Parathyroid adenoma (tissue), 2 donors: ENCODE measurements at regions not wholly inside any gene's neighbourhood (a gene's known extent, or its start where the extent isn't known, plus 50 kb on each side); places are given as distances from the start of the nearest gene placed in this dataset.

Experiments
- H2AFZ ChIP-seq: fragments of 300-600 bp; sonication (generic); one replicate; pipeline ENCODE4 v1.7.0; 2017; ENCODE audit warnings: antibody characterized with exemption, mild to moderate bottlenecking
- H3K27ac ChIP-seq: fragments of 300-600 bp; sonication (generic); one replicate; pipeline ENCODE4 v1.7.0; 2017
- H3K27me3 ChIP-seq: fragments of 300-600 bp; sonication (generic); one replicate; pipeline ENCODE4 v1.7.0; 2017; ENCODE audit warnings: low read length; ENCODE audit not compliant: control insufficient read depth, insufficient read depth
- H3K36me3 ChIP-seq: fragments of 300-600 bp; sonication (generic); one replicate; pipeline ENCODE4 v1.7.0; 2017; ENCODE audit warnings: low read length; ENCODE audit not compliant: control insufficient read depth, insufficient read depth
- H3K4me1 ChIP-seq: fragments of 300-600 bp; sonication (generic); one replicate; pipeline ENCODE4 v1.7.0; 2017; ENCODE audit warnings: control low read depth
- H3K4me2 ChIP-seq: fragments of 300-600 bp; sonication (generic); one replicate; pipeline ENCODE4 v1.7.0; 2017; ENCODE audit warnings: low read length
- H3K4me3 ChIP-seq: fragments of 300-600 bp; sonication (generic); one replicate; pipeline ENCODE4 v1.7.0; 2017; ENCODE audit warnings: low read depth, low read length
- H3K79me2 ChIP-seq: fragments of 300-600 bp; sonication (generic); one replicate; pipeline ENCODE4 v1.7.0; 2017; ENCODE audit warnings: control low read depth
- H3K9ac ChIP-seq: fragments of 300-600 bp; sonication (generic); one replicate; pipeline ENCODE4 v1.7.0; 2017; ENCODE audit warnings: mild to moderate bottlenecking
- H3K9me3 ChIP-seq: fragments of 300-600 bp; sonication (generic); one replicate; pipeline ENCODE4 v1.7.0; 2017; ENCODE audit warnings: low read length; ENCODE audit not compliant: control insufficient read depth
- TF ChIP-seq, protein P1 (sequence below): fragments of 300-600 bp; sonication (generic); IDR thresholded peaks from one replicate; pipeline ENCODE4 v1.7.0; 2017; ENCODE audit warnings: antibody characterized with exemption, mild to moderate bottlenecking
- donor health status: primary hyperparathyroidism.

DNA sequence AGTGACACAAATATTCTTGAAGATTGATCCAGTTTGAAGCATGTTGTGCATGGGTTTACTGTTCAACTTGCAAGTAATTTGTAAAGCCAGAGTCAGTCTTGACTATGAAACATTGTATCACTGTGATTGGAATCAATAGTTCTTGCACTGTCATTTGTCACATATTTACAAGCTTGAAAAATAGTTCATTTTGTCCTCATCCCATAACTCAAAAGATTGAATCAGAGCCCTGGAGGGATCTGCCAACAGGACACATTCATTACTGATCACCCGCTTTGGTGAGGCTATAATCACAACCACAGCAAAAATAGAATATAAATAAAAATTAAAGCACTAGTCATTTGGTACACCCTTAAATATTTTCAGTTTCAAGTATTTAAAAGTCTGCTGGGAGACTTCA lies 368.9 kb downstream of the WDR72 start:
- no peaks in the 10 kb centered on the region for H3K9me3 ChIP-seq
- no peaks in the 10 kb centered on the region for H3K4me1 ChIP-seq
- no peaks in the 10 kb centered on the region for H3K27me3 ChIP-seq
- H3K4me2 ChIP-seq = no peak overlapping the region
- no peaks in the 10 kb centered on the region for H3K79me2 ChIP-seq
- no peak overlapping the region for H2AFZ ChIP-seq
- no peak overlapping the region for H3K27ac ChIP-seq
- TF ChIP-seq, protein P1, sequence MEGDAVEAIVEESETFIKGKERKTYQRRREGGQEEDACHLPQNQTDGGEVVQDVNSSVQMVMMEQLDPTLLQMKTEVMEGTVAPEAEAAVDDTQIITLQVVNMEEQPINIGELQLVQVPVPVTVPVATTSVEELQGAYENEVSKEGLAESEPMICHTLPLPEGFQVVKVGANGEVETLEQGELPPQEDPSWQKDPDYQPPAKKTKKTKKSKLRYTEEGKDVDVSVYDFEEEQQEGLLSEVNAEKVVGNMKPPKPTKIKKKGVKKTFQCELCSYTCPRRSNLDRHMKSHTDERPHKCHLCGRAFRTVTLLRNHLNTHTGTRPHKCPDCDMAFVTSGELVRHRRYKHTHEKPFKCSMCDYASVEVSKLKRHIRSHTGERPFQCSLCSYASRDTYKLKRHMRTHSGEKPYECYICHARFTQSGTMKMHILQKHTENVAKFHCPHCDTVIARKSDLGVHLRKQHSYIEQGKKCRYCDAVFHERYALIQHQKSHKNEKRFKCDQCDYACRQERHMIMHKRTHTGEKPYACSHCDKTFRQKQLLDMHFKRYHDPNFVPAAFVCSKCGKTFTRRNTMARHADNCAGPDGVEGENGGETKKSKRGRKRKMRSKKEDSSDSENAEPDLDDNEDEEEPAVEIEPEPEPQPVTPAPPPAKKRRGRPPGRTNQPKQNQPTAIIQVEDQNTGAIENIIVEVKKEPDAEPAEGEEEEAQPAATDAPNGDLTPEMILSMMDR = no peak
- H3K36me3 ChIP-seq = no peaks in the 10 kb centered on the region
- no peak overlapping the region for H3K4me3 ChIP-seq
- H3K9ac ChIP-seq = no peak overlapping the region

DNA sequence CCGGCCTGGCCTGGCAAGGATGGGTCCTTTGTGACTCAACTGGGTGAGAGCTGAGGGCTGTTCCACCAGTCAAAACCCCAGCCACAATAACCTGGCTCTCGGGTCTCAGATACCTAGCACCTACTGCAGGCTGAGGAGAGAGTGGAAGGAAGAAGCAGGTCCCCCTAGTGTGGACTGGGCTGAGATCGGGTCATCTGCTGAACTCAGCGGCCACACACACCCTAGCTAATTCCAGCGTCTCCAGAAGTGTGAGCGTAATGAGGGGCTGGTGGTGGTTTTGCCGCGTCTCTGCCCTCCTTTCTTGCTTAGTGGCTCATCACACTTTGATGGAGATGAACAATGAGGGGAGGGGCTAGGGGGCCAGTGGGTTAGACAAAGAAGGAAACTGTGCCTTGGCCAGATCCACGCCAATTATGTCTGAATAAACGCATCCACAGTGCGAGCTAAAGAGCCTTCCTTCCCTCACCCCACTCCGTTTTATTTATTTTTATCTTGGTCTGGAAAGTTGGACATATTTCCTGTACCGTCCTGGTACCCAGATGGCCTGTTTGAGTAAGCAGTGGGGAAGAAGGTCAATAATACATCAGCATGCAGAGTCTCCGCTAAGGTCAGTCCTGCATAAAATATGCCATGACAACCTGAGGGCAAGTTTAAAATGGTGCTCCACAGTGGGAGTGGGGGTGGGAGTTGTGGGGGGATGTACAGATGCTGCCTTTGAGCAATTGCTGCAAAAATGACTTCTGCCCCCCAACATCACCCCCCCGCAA lies 370.0 kb downstream of the WDR72 start:
- Histone ChIP-seq H3K36me3 (no peaks in the 10 kb centered on the region), H3K4me1 (no peaks in the 10 kb centered on the region), H3K4me2 (no peak overlapping the region), H3K9me3 (no peaks in the 10 kb centered on the region), H3K9ac (no peak overlapping the region), H2AFZ (no peak overlapping the region), H3K79me2 (no peaks in the 10 kb centered on the region), H3K27me3 (no peaks in the 10 kb centered on the region), H3K27ac (no peak overlapping the region), H3K4me3 (no peak overlapping the region)
- TF ChIP-seq, protein P1 = no peak

DNA sequence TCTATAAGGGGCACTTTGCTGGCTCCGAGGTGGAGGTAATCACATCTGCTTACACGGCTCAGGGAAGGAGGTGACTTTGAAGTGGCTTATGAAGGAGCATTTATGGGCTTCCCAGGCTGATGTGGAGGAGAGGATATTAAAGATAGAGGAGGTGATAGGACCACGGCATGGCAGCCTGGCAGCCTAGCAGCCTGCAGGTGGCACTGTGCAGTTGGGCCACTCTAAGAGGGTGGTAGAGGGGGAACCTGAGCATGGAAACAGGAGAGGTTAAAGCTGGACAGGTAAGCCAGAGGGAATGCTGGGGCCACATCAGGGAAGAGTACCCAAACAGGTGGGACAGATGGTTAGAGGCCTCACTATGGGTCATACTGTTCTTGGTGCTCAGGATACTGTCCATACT lies 375.0 kb downstream of the WDR72 start:
- no peaks in the 10 kb centered on the region for H3K27me3 ChIP-seq
- no peak overlapping the region for H3K4me3 ChIP-seq
- H3K9me3 ChIP-seq = no peaks in the 10 kb centered on the region
- H3K4me1 ChIP-seq = no peaks in the 10 kb centered on the region
- no peaks in the 10 kb centered on the region for H3K79me2 ChIP-seq
- no peak overlapping the region for H3K9ac ChIP-seq
- no peak overlapping the region for H3K4me2 ChIP-seq
- H3K27ac ChIP-seq = no peak overlapping the region
- no peak overlapping the region for H2AFZ ChIP-seq
- TF ChIP-seq, protein P1 = no peak
- no peaks in the 10 kb centered on the region for H3K36me3 ChIP-seq

DNA sequence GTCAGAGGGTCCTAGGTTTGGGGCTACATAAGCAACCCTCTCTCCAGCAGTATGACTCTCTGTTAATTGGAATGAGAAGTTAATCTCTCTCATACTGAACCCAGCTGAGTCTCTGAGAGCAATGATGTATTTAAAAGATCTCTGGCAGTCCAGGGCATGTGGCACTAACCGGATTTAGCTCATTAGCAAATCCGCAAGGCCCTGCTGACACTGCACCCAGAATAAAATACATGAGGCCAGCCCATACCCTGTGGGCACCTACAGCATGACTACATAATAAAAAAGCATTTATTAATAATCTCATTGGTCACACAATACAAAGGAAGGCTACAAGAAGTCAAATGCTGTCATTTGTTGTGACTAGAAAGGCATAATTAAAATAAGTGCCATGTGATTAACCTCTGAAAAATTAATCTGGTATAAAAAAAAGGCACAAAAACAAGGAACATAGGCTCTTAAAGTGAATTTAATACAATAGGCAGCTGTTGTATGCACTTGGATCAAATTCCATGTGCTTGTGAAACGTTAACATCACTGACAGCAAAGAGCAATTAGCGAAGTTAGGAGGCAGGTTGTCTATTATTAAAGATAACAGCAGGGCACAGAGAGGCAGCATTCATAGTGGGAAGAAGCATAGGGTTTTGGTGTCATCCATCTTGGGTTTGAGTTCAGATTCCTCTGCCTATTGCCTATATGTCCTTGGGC lies 381.2 kb downstream of the WDR72 start:
- TF ChIP-seq, protein P1 = no peak

More for the DNA sequence above, 381.2 kb downstream of the WDR72 start:
- Histone ChIP-seq H3K9ac (no peak overlapping the region), H3K4me3 (no peak overlapping the region), H3K27me3 (no peaks in the 10 kb centered on the region), H3K79me2 (no peaks in the 10 kb centered on the region), H3K27ac (no peak overlapping the region), H3K36me3 (no peaks in the 10 kb centered on the region), H3K4me1 (no peaks in the 10 kb centered on the region), H3K9me3 (no peaks in the 10 kb centered on the region), H3K4me2 (no peak overlapping the region), H2AFZ (no peak overlapping the region)
